ENCODE measurements at regions not wholly inside any gene's neighbourhood (a gene's known extent, or its start where the extent isn't known, plus 50 kb on each side); places are given as distances from the start of the nearest gene placed in this dataset.

- Histone ChIP-seq H3K4me3 (ENCODE audit: low read depth, low read length) (no peak overlapping the region), H3K4me1 (peaks cover under 1% of the 10 kb centered on the region), H3K9me3 (no peaks in the 10 kb centered on the region), H3K27me3 (no peaks in the 10 kb centered on the region), H3K36me3 (no peaks in the 10 kb centered on the region)
- DNase-seq, result no peak
- TF ChIP-seq, protein P1, sequence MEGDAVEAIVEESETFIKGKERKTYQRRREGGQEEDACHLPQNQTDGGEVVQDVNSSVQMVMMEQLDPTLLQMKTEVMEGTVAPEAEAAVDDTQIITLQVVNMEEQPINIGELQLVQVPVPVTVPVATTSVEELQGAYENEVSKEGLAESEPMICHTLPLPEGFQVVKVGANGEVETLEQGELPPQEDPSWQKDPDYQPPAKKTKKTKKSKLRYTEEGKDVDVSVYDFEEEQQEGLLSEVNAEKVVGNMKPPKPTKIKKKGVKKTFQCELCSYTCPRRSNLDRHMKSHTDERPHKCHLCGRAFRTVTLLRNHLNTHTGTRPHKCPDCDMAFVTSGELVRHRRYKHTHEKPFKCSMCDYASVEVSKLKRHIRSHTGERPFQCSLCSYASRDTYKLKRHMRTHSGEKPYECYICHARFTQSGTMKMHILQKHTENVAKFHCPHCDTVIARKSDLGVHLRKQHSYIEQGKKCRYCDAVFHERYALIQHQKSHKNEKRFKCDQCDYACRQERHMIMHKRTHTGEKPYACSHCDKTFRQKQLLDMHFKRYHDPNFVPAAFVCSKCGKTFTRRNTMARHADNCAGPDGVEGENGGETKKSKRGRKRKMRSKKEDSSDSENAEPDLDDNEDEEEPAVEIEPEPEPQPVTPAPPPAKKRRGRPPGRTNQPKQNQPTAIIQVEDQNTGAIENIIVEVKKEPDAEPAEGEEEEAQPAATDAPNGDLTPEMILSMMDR (IDR thresholded peaks at IDR 0.05; ENCODE audit: low read depth, low read length), result no peak
Observed at GRCh38 chr2:2839782-2840531, 508.9 kb upstream of the MYT1L start.

DNA sequence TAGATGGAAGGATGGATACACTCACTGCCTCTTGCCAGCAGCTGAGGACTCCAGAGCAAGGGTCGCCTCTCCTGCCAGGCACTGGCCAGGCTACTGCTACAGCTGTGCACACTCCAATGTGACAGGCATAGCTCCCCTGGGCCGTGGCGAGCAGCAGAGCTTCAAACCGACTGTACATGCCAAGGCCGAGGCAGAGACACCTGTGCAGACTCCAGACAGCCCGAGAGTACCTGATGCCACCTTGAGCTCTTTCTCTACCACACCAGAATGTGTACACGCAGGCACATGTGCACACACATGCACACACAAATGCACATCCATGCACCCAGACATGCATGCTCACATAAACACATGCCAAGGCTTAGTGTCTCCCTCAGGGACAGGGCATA, 508.3 kb upstream of the MYT1L start:
- Histone ChIP-seq H3K27me3 (no peaks in the 10 kb centered on the region), H3K9me3 (no peaks in the 10 kb centered on the region), H3K4me3 (ENCODE audit: low read depth, low read length) (no peak overlapping the region), H3K4me1 (peaks cover 5% of the 10 kb centered on the region), H3K36me3 (no peaks in the 10 kb centered on the region)
- TF ChIP-seq, protein P1 (IDR thresholded peaks at IDR 0.05; ENCODE audit: low read depth, low read length), result no peak
- no peak for DNase-seq

- H3K4me1 ChIP-seq, result peaks cover 9% of the 10 kb centered on the region
- H3K36me3 ChIP-seq, result no peaks in the 10 kb centered on the region
- no peak overlapping the region for H3K4me3 ChIP-seq (ENCODE audit: low read depth, low read length)
- no peaks in the 10 kb centered on the region for H3K27me3 ChIP-seq
- H3K9me3 ChIP-seq, result no peaks in the 10 kb centered on the region
- no peak for DNase-seq
- TF ChIP-seq, protein P1 (IDR thresholded peaks at IDR 0.05; ENCODE audit: low read depth, low read length), result no peak
Observed at GRCh38 chr2:2838548-2838845, 507.4 kb upstream of the MYT1L start.

- H3K9me3 ChIP-seq, result no peaks in the 10 kb centered on the region
- peaks cover 9% of the 10 kb centered on the region for H3K4me1 ChIP-seq
- no peak for DNase-seq
- H3K4me3 ChIP-seq (ENCODE audit: low read depth, low read length), result no peak overlapping the region
- no peaks in the 10 kb centered on the region for H3K36me3 ChIP-seq
- no peaks in the 10 kb centered on the region for H3K27me3 ChIP-seq
- TF ChIP-seq, protein P1 (IDR thresholded peaks at IDR 0.05; ENCODE audit: low read depth, low read length), result no peak
Observed at GRCh38 chr2:2837746-2838547, 506.9 kb upstream of the MYT1L start.

DNA sequence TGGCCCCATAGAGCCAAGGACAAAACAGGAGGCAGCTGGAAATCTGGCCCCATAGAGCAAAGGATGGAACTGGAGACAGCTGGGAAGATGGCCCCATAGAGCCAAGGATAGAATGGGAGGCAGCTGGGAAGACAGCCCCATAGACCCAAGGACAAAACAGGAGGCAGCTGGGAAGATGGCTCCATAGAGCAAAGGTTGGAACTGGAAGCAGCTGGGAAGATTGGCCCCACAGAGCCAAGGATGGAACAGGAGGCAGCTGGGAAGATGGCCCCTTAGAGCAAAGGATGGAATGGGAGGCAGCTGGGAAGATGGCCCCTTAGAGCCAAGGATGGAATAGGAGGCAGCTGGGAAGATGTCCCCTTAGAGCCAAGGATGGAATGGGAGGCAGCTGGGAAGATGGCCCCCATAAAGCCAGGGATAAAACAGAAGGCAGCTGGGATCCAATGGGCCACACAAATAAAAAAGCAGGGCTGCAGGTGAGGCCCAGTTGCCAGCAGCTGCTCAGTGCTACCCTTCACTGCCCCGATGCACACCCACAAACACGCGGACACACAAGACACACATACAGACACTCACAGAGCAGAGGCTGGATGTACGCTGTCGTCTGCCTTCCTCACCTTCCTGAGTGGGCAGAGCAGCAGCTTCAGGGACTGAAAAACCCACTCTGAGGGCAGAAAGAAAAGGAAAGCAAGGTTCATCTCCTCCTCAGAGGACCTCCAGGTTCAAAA, 505.4 kb upstream of the MYT1L start:
- TF ChIP-seq, protein P1 (IDR thresholded peaks at IDR 0.05; ENCODE audit: low read depth, low read length), result no peak
- no peak for DNase-seq

More for the DNA sequence above, 505.4 kb upstream of the MYT1L start:
- Histone ChIP-seq H3K27me3 (no peaks in the 10 kb centered on the region), H3K4me3 (ENCODE audit: low read depth, low read length) (no peak overlapping the region), H3K9me3 (no peaks in the 10 kb centered on the region), H3K36me3 (no peaks in the 10 kb centered on the region), H3K4me1 (peaks cover 12% of the 10 kb centered on the region)

Measured in BE2C (cell line).